ENCODE measurements at regions not wholly inside any gene's neighbourhood (a gene's known extent, or its start where the extent isn't known, plus 50 kb on each side); places are given as distances from the start of the nearest gene placed in this dataset.

GRCh38 chr12:114976372-114976771, 292.4 kb upstream of the TBX3 start (continued):
- TF ChIP-seq PPARA (CRISPR knock-in tag; IDR thresholded peaks at IDR 0.05; ENCODE audit: borderline replicate concordance): no peak
- TF ChIP-seq ESRRG (CRISPR knock-in tag; IDR thresholded peaks at IDR 0.05): no peak
- TF ChIP-seq ARNTL (CRISPR knock-in tag; IDR thresholded peaks at IDR 0.05; ENCODE audit: borderline replicate concordance, low read depth): no peak
- TF ChIP-seq TSHZ2 (CRISPR knock-in tag; IDR thresholded peaks at IDR 0.05): no peak
- no peak for TF ChIP-seq TCF4 (CRISPR knock-in tag; IDR thresholded peaks at IDR 0.05; ENCODE audit: borderline replicate concordance)

GRCh38 chr12:114975640-114976310, 291.8 kb upstream of the TBX3 start:
- ATAC-seq: no peak
- TF ChIP-seq ZFP3 (CRISPR knock-in tag; IDR thresholded peaks at IDR 0.05) (no peak), RARB (CRISPR knock-in tag; IDR thresholded peaks at IDR 0.05) (no peak), OSR1 (CRISPR knock-in tag; IDR thresholded peaks at IDR 0.05) (no peak), PATZ1 (CRISPR knock-in tag; IDR thresholded peaks at IDR 0.05; ENCODE audit: borderline replicate concordance) (no peak), PPARA (CRISPR knock-in tag; IDR thresholded peaks at IDR 0.05; ENCODE audit: borderline replicate concordance) (no peak), BACH2 (CRISPR knock-in tag; IDR thresholded peaks at IDR 0.05; ENCODE audit: borderline replicate concordance) (no peak), ESRRG (CRISPR knock-in tag; IDR thresholded peaks at IDR 0.05) (no peak), CREB5 (CRISPR knock-in tag; IDR thresholded peaks at IDR 0.05; ENCODE audit: low read depth) (no peak), ISL1 (CRISPR knock-in tag; IDR thresholded peaks at IDR 0.05) (no peak), CSDC2 (CRISPR knock-in tag; IDR thresholded peaks at IDR 0.05) (no peak), ZNF565 (CRISPR knock-in tag; conservative IDR thresholded peaks at IDR 0.05; ENCODE audit: low read depth) (no peak), ZC3H10 (CRISPR knock-in tag; IDR thresholded peaks at IDR 0.05) (no peak), ZFP30 (CRISPR knock-in tag; IDR thresholded peaks at IDR 0.05) (no peak), SNAI2 (CRISPR knock-in tag; IDR thresholded peaks at IDR 0.05) (no peak), ARNTL (CRISPR knock-in tag; IDR thresholded peaks at IDR 0.05; ENCODE audit: borderline replicate concordance, low read depth) (no peak), POU6F1 (CRISPR knock-in tag; IDR thresholded peaks at IDR 0.05; ENCODE audit: borderline replicate concordance, low read depth) (no peak), TCF4 (CRISPR knock-in tag; IDR thresholded peaks at IDR 0.05; ENCODE audit: borderline replicate concordance) (no peak), GLIS3 (CRISPR knock-in tag; IDR thresholded peaks at IDR 0.05) (no peak), CSRNP3 (CRISPR knock-in tag; IDR thresholded peaks at IDR 0.05) (no peak)
